Activated CD4-positive, alpha-beta T cell treated with anti-CD3 and anti-CD28 coated beads, Interleukin-10, Interleukin-2, amounts not matched to agents 100 ng/mL and 50 ng/mL, durations not matched to agents 16 hours and 8 hours (primary cell): ENCODE measurements at regions not wholly inside any gene's neighbourhood (a gene's known extent, or its start where the extent isn't known, plus 50 kb on each side); places are given as distances from the start of the nearest gene placed in this dataset.
"Not testable (repeated sequence)": the region's sequence is repeated elsewhere in the genome, so short reads cannot be mapped to it uniquely, and the experiment has no call there.

Experiments used
- DNase-seq: peaks from one replicate; pipeline ENCODE4 v3.0.0-alpha.2; 2020

DNA sequence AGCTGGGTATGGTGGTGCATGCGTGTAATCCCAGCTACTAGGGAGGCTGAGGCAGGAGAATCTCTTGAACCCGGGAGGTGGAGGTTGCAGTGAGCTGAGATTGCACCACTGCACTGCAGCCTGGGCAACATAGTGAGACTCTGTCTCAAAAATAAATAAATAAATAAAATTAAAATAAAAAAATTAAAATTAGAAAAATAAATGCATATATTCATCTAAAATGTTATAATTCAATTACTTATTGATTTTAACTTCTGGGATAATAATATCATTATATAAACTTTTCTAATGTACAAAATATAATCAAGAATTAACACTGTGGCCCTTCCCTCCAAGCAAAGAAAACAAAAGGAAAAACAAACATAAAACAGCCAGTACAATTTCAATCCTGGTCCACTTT lies 485.4 kb upstream of the SOX11 start:
- not testable (repeated sequence) for DNase-seq

DNA sequence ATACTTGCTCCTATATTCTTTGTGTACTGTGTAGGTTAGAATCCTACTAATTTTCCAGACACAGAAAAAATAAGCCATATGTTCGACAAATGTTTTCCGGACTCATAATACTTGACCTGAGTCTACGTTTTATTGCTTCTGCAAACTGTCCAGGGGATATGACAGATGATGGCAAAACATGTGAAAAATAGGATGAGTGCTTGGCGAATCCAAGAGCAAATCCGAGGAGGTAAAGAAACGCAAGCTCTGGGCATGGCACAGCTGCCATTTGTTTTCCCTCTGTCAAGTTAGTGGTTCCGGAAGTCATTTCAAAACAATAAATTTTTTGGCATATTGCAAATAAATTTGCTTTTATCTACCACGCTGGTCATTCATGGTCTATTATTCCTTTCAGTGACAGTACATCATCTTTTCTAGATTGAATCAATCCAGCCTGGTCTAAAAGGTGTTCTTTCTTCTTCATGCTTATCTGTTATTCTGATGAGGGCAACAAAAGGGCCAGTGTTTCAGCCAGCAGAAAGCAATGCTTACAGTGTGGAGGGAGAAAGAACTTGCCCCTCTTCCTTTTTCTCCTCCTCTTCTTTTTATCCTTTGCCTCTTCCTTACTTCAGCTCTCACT lies 476.1 kb upstream of the SOX11 start:
- DNase-seq: no peak

DNA sequence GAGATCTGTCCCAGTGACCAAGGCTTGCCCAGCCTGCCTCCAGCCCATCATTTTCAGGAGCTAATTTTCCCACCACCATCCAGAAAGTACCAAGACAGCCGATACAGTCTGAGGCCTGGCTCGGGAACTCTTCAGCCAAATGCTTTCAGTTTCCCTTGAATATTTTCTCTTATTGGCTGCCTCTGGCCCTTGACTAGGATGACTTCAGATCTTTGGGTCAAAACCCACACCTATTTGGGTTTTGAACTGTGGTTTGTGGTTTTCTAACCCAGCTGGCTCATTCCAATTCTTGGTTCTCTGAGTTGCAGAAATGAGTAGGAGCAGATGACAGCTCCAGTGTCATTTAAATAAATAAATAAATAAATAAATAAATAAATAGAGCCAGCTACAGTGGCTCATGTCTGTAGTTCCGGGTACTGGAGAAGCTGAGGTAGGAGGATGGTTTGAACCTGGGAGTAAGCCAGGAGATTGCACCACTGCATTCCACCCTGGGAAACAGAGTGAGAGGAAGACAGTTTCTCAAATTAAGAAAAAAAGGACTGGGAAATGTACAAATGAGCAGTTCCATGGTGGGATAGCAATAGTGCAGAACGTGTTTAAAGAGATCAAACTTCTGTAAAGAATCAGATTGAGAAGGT lies 465.0 kb upstream of the SOX11 start:
- DNase-seq: no peak

DNA sequence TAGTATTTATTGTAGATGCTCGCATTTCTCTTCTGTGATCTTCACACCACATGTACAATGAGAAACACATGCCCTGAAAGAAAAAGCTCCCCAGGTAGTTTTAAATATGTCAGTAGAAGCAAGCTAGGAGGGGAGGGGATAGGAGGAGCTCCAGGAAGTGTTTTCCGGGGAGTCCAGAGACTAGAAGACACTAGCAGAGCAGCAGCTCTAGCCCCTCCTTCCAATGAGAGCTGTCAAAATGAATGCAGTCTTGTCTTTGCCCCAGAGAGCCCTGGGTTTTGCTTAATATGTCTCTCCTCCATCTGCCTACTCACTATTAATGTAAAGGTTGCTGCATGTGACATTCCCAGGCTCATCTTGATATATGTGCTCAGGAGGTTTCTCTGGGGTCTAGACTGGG lies 462.6 kb upstream of the SOX11 start:
- DNase-seq: no peak

DNA sequence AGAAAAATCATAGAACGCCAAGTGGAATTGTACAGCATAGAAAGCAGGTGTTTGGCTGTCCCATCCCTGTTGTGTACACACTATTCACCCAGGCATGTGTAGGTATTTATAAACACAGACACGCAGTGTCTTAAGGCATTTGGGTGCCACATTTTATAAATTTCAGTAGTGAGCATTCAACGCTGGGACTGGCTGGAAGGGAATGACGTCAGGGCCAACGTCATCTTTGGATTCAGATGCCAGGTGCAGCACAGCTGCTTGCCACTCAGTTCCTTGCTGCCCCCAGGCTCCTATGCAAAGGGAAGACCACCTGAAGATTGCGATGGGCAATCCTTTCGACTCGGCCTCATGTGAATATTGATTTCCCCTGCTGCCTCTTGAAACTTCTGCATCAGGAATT lies 461.7 kb upstream of the SOX11 start:
- no peak for DNase-seq

DNA sequence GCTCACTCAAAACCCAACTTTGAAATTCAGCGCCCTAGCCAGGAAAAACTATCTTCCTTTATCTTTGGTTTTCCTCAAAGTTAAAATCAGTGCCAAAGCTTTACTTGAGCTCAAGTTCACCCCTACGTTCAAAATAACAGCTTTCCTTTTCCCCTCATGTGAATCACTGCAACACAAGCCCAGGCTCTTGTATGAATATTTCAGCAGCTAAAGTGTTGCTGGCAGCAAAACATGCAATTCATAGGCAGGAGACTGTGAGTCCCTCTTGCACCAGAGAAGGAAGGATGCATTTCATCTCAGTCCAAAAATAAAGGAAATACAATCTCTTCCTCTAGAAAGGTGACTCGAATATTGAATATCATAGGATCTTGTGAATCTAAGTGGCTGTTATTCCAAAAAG lies 461.3 kb upstream of the SOX11 start:
- DNase-seq: no peak

DNA sequence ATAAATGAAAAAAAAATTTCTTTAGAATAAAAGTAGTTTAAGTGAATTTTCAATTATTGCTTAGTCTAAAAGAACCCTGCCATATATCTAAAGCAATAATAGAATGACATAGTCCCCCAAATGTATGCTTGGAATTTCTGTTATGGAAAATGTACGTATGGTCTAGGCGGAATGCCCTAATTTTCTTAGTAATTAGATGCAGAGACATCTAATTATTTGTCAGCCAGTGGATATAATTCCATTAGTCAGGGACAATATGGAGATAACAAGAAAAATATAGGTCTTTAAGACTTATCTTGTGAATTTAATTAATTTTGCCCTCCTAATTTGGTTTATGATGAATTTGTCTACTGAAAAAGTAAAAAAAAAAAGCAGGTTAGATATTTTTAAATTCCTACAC lies 460.9 kb upstream of the SOX11 start:
- no peak for DNase-seq

DNA sequence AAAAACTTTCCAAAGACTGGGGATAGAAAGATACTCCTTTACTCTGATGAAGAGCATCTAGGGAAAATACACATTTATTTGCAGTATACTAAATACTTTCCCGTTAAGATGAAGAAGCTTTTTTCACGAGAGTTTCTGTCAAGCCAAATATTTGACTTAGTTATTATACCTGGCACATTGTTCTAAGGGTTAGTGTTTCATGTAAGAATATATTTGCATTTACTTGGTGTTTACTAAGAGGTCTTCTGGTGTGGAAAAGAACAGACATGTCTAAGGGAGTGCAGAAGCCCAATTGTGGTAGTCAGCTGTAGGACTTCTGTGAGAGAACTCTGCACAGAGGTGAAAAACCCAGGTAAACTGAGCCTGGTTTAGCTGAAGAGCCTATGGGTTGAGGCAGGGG lies 457.6 kb upstream of the SOX11 start:
- DNase-seq: no peak

DNA sequence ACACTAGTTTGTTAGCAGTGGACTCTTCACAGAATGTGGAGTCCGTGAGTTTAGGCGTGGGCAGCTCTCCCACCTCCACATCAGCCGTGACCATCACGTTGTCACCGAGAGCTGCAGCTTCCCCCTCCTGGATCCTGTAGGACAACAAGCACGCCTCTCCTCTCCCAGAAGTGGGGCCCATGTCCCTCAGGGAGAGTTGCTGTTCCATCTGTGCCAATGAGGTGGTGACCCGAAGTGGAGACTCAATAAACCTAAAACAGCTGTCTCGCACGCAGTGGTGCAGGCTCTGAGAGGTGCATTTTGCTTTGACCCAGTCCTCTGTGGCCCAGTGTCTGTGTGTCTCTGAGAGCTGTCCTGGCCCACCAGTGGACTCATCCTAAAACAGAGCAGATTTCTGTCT lies 456.5 kb upstream of the SOX11 start:
- no peak for DNase-seq

DNA sequence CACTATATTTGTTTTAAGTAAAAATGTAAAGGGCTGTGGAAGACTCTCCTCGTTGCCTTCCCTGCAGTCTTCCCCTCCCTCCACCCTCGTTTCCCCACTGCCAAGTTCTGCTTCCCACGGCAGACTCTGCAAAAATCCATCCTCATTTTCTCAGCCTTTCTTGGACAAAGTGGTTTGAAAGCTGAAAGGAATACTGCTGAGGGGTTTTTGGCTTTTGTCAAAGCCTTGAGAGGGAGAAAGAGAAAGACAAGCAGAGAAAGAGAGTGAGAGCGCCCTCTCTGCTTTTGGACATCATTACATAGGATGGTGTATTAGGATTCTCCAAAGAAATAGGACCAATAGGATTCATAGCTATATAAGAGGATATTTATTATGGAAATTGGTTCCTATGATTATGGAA lies 455.9 kb upstream of the SOX11 start:
- no peak for DNase-seq

DNA sequence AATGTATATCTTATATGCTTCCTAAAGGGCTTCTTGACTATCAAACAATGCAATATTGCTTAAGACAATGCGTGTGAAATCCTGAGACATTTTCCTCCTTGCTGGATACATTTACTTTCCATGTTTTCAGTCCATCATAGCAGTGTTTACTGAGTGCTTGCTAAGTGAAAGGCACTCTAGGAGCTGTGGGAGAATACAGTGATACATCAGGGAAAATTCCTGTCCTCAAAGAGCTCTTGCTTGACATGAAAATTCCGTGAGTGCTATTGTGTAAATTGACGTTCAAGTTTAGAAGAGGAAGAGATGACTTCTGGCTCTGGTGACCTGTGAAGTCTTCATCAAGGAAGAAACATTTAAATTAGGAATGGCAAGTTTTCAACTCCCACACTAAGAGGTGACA lies 449.4 kb upstream of the SOX11 start:
- no peak for DNase-seq

DNA sequence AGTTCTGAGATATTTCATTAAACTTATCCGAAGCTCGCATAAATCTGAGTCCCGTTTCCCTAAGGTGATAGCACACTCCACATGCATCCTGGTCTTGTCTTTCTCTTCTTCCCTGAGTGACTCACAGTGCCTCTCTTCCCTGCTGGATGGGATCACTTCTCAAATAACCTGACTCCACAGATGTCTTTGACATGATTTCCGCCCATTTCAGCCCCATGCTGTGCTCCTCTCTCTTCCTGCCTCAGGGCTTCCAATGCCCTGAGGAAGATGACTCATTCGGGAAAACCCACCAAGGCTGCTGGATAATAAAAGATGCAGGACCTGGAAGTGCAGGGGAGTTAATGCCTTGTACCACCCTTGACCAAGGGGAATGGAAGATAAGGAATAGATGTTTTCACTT lies 441.7 kb upstream of the SOX11 start:
- DNase-seq: no peak

DNA sequence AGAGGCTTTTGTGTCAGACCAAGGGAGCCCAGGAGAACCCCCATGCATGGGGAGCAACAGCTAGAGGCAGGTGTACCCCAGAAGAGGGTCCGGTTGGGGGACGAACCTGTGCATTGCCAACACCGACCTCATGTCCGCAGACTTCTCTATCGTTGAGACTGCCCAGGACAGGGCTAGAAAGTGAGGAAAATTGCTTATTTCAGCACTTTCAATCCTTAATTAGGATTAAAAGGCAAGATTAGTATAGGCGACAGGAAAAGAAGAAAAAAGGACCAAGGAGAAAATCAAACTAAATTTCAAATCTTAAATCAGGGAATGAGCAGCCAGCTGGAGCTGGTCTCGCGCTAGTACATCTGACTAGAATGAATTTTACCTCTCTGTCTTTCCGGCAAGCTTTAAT lies 438.9 kb upstream of the SOX11 start:
- DNase-seq: no peak

DNA sequence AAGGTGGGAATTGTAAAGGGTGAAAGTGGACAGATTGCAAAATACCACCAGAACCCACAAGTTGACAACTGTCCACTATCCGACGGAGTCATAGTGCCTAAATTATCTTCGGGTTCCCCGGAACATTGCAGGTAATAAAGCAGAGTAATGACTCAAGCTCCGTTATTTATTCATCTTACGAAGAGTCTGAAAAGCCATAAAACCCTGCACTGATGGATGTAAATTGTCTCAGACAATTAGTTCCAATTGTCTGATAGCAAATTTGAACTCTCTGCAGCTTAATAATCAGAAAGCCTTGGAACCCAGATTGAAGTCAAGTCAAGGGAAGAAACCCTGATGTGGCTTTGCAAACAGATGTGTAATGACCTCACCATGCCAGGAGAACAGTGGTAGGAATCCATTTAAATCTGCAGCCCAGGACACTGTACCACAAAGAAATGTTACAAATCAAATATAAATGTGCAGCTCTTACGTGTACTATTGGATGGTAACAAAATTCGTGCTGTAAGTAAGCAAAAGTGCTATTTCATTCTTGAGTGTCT lies 437.3 kb upstream of the SOX11 start:
- no peak for DNase-seq

DNA sequence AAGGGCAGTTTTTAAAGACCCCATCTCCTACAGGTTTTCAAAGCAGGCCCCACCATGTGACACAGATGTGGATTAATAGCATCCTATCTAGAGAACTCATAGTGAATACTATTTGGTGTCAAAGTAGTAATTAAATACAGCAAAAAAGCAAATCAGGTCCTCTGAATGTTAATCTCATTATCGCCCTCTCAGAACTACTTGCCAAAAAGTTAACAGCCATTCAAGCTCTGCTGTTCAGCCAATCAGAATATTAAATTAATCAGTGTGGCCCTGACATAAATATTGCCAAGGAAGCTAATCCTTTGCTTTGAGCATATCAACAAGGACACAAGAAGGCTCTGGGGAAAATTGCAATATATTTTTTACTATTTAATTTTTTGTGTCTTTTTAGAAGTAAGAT lies 428.9 kb upstream of the SOX11 start:
- DNase-seq: no peak

DNA sequence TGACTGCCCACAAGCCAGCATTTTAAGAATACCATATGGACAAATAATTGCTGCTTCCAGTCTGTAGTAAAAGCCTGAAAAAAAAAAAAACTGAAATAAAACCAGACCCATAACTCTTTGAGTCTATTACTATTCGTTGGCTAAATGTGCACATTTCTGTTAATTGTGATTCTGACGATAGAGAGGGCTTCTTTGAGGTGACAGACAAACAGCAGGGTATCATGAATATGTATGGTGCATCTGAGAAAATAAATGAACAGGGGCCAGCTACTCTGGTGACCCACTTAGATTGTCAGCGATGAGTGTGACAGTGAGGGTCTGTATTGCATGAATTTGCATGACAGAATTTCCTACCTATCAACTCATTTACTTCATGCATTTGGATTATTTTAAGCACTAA lies 427.8 kb upstream of the SOX11 start:
- no peak for DNase-seq

DNA sequence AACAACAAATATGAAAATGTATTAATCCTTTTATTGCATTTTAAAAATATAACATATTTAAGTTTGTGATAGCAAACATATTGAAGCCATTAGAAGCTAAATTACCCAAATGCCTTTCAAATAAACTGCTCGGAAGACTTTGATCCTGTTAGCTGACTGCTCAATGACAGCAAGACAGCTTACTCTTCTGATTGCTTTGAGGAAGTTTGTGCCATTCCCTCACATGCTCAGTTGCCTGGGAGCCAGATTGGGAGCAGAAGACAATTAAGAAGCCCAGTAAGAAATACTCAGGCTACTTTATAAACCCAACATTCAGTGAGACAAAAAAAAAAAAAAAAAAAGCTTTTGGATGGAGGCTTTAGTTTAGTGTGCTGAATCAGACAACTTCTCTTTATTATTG lies 407.1 kb upstream of the SOX11 start:
- no peak for DNase-seq

DNA sequence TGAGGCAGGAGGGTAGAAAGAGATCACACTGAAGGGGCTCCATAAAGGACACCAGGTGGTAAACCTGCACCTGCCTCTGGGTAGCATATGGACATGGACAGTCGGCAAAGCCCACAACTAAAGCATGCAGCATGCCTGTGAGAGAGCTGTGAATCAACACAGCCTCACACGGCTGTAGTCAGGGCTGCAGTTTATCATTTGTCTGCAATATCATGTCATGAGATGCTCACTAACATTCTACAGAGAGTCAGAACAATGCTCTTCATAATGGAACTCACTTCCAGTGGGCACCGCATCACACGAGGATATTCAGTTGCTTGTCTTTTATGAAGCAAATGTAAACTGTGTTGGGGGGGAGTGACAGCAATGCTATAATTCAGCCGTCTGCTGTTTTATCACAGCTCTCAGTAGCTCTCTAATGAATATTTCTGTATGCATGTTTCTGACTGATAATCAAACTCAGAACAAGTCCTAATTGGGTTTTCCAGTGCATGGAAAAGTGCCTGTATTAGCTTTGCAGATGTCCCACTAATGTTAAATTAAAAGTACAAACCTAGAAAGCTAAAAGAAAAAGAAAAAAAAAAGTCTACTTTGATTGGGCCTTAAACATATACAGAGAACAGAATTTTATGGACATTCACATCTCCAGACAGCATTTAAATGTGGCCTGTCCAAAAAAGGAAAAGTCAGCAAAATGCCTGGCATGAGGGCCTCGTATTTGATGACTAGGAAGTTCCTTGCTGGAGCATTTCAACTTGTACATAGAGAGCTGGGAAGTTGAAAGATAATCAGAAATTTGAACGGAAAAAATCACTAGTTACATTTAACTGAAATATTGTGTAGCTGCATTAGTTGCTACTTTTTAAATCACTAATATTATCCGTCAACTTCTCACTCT lies 406.1 kb upstream of the SOX11 start:
- no peak for DNase-seq

DNA sequence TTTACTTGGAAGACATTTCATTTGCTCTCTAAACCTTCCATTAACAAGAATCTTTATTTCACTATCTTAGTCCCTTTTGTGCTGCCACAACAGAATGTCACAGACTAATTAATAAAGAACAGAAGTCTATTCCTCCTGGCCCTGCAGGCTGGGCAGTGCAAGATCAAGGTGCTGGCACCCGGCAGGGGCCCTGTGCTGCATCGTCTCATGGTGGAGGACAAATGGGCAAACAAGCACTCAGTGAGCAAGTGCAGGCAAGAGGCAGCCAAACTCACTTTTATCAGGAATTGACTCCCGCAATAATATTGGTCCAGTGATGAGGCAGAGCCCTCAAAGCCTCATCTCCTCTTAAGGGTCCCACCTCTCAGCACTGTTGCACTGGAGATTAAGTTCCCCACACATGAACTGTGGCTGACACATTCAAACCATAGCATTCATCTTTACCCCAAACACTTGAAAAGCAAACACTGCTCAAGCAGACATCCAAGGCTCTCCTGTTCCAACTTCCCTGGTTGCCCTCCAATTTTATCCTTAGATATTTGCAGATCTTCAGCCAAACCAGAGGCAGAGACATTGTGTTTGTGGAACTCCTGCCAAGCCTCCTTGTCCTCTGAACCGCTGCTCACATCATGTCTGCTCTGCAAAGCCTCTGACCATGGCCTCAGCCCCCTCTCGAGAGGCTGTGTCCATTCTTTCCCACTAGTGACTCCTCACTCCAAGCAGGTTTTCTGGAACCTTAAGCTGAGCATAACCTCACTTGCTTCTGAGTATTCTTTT lies 404.4 kb upstream of the SOX11 start:
- DNase-seq: no peak

DNA sequence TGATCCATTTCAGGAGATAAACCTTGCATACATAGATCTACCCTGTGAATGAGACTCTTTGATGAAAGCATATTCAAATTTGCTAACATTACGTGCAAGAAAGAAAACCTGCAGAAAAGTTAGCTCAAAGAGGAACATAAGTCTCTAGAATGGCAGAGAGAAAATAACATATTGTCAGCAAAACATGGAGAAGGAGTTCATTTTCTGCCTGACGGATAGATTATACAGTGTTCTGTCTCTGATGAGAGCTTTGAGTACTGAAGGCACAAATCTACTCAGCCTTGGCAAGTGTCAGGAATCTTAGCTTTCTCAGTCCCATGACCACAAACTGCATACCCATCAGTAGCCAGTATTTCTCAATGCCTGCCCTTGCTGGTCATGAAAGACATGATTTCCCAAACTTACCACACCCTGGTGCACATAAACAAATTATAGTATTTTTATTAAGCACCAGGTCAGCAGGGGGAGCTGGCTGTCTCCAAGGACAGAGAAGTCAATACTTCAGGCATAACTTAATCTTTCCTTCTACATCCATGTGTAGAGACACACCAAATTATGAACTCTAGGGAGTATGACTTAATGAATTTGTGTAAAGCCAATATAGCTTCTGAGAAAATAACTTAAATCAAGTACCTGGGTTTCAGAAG lies 401.2 kb upstream of the SOX11 start:
- DNase-seq: no peak

DNA sequence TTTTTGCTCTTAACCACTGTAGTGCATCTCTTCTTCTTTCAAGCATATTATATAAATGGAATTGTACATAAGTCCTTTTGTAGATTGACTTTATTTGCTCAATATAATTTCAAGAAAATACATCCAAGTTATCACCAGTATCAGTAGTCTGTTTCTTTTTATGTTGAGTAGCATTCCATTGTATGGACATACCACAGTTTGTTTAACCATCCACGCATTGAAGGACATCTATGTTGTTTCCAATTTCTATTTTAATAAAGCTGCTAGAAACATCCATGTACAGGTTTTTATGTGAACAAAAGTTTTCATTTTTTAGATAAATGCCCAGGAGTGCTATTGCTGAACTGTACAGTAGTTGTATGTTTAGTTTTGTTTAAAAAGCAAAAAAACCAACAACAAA lies 387.5 kb upstream of the SOX11 start:
- DNase-seq: no peak

DNA sequence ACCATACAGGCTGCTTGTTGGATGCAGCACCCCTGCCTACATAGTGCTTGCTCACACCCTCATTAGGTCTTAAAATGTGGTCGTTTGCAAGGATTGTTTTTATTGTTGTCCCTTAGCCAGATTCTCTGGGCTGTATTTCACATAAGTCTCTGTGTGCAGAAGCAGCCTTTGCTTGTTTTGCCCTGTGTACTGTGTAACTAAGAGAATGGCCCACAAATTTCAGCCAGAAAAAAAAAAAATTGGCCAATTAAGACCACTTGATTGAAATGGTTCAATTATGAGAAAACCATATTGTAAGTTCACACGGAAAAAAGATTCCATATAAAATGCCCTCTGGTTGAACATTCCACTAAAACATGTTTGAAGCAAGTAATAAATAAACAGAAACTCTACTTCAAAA lies 377.1 kb upstream of the SOX11 start:
- DNase-seq: no peak

DNA sequence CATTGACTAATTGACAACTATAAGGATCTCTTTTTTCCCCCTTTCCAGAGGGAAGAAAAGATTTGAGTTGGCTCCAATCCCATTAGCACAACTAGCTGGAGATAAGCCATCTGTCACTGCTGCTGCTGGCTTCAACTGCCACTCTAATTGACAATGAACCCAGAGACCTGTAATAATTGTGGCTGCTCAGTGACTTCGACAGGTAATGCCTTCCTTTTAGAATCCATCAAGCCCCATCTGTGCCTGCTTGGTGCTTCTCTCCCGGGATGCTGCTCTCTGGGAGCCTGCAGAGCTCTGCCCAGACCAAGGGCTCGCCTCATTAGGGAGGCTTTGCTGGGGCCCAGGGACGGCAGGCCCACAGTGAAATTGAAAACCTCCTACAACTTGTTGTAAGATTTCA lies 376.7 kb upstream of the SOX11 start:
- no peak for DNase-seq
